DND-41 (cell line): ENCODE measurements at regions not wholly inside any gene's neighbourhood (a gene's known extent, or its start where the extent isn't known, plus 50 kb on each side); places are given as distances from the start of the nearest gene placed in this dataset.

Source experiments
- ATAC-seq: fragments of 200-7000 bp; cut with Tn5 transposase; 3 replicates; pipeline ENCODE4 v1.9.1; 2021; ENCODE audit warnings: low read depth; ENCODE audit not compliant: insufficient read depth
- DNase-seq: peaks from one replicate; pipeline ENCODE4 v3.0.0-alpha.2; 2020
- H2AFZ ChIP-seq: 2 replicates; pipeline ENCODE4 v1.6.0; 2012; ENCODE audit warnings: low read depth, low read length
- H3K27ac ChIP-seq: 2 replicates; pipeline ENCODE4 v1.5.1; 2012; ENCODE audit warnings: low read length, inconsistent platforms
- H3K27me3 ChIP-seq: fragments of 200-600 bp; sonication (generic); 2 replicates; pipeline ENCODE4 v1.6.0; 2012; ENCODE audit warnings: low read length, mild to moderate bottlenecking, inconsistent platforms; ENCODE audit not compliant: insufficient read depth, poor library complexity
- H3K36me3 ChIP-seq: 2 replicates; pipeline ENCODE4 v1.5.1; 2012; ENCODE audit warnings: low read length, inconsistent platforms; ENCODE audit not compliant: insufficient read depth
- H3K4me1 ChIP-seq: 2 replicates; pipeline ENCODE4 v1.5.1; 2012; ENCODE audit warnings: mild to moderate bottlenecking, low read length; ENCODE audit not compliant: insufficient read depth
- H3K4me2 ChIP-seq: 2 replicates; pipeline ENCODE4 v1.6.0; 2012; ENCODE audit warnings: mild to moderate bottlenecking, moderate library complexity, low read length, inconsistent platforms; ENCODE audit not compliant: insufficient read depth
- H3K4me3 ChIP-seq, 2 experiments: fragments of 200-600 bp in 1 of 2; shearing (Covaris generic) in 1 of 2; 2 replicates each; pipeline ENCODE4 v1.5.1; 2012 to 2016; ENCODE audit warnings: inconsistent platforms in 2 of 2, low read length in 2 of 2, mild to moderate bottlenecking in 2 of 2, low read depth in 1 of 2, moderate library complexity in 1 of 2
- H3K79me2 ChIP-seq: 2 replicates; pipeline ENCODE4 v1.6.0; 2012; ENCODE audit warnings: low read length, inconsistent platforms; ENCODE audit not compliant: insufficient read depth
- H3K9ac ChIP-seq: 2 replicates; pipeline ENCODE4 v1.6.0; 2012; ENCODE audit warnings: low read depth, mild to moderate bottlenecking, inconsistent platforms, low read length, moderate library complexity
- H3K9me3 ChIP-seq: 2 replicates; pipeline ENCODE4 v1.5.1; 2012; ENCODE audit warnings: low read length, moderate library complexity, mild to moderate bottlenecking, inconsistent platforms; ENCODE audit not compliant: insufficient read depth, severe bottlenecking
- H4K20me1 ChIP-seq: 2 replicates; pipeline ENCODE4 v1.6.0; 2012; ENCODE audit warnings: low read length; ENCODE audit not compliant: insufficient read depth
- EZH2 ChIP-seq: IDR thresholded peaks from 3 replicates; pipeline ENCODE4 v1.6.1; 2012; ENCODE audit warnings: borderline replicate concordance, low read depth, mild to moderate bottlenecking, moderate library complexity, low read length, inconsistent platforms; ENCODE audit not compliant: severe bottlenecking
- TF ChIP-seq, protein P1 (sequence below): IDR thresholded peaks from 2 replicates; pipeline ENCODE4 v1.5.1; 2012; ENCODE audit warnings: borderline replicate concordance, low read length, moderate library complexity, mild to moderate bottlenecking; ENCODE audit not compliant: poor library complexity, severe bottlenecking; ENCODE audit errors: extremely low read depth

GRCh38 chrX:150158554-150159332 lies 204.4 kb upstream of the MAMLD1 start:
- Histone ChIP-seq H3K9me3 (no peaks in the 10 kb centered on the region), H2AFZ (no peak overlapping the region), H3K4me1 (no peaks in the 10 kb centered on the region), H3K36me3 (no peaks in the 10 kb centered on the region), H3K27me3 (no peaks in the 10 kb centered on the region), H3K27ac (no peak overlapping the region), H3K4me2 (no peak overlapping the region), H3K79me2 (no peaks in the 10 kb centered on the region), H4K20me1 (no peaks in the 10 kb centered on the region), H3K9ac (no peak overlapping the region), H3K4me3 (no peak overlapping the region)
- no peak for TF ChIP-seq EZH2
- TF ChIP-seq, protein P1, sequence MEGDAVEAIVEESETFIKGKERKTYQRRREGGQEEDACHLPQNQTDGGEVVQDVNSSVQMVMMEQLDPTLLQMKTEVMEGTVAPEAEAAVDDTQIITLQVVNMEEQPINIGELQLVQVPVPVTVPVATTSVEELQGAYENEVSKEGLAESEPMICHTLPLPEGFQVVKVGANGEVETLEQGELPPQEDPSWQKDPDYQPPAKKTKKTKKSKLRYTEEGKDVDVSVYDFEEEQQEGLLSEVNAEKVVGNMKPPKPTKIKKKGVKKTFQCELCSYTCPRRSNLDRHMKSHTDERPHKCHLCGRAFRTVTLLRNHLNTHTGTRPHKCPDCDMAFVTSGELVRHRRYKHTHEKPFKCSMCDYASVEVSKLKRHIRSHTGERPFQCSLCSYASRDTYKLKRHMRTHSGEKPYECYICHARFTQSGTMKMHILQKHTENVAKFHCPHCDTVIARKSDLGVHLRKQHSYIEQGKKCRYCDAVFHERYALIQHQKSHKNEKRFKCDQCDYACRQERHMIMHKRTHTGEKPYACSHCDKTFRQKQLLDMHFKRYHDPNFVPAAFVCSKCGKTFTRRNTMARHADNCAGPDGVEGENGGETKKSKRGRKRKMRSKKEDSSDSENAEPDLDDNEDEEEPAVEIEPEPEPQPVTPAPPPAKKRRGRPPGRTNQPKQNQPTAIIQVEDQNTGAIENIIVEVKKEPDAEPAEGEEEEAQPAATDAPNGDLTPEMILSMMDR: no peak
- DNase-seq: no peak
- ATAC-seq: no peak

- Histone ChIP-seq H3K79me2 (no peaks in the 10 kb centered on the region), H3K4me2 (no peak overlapping the region), H3K4me3 (no peak overlapping the region), H3K36me3 (no peaks in the 10 kb centered on the region), H4K20me1 (no peaks in the 10 kb centered on the region), H3K27me3 (no peaks in the 10 kb centered on the region), H2AFZ (no peak overlapping the region), H3K27ac (no peak overlapping the region), H3K4me1 (no peaks in the 10 kb centered on the region), H3K9me3 (no peaks in the 10 kb centered on the region), H3K9ac (no peak overlapping the region)
- ATAC-seq: no peak
- TF ChIP-seq, protein P1: no peak
- no peak for TF ChIP-seq EZH2
- DNase-seq: no peak
These were observed 203.6 kb upstream of the MAMLD1 start for GRCh38 chrX:150159537-150159936.

DNA sequence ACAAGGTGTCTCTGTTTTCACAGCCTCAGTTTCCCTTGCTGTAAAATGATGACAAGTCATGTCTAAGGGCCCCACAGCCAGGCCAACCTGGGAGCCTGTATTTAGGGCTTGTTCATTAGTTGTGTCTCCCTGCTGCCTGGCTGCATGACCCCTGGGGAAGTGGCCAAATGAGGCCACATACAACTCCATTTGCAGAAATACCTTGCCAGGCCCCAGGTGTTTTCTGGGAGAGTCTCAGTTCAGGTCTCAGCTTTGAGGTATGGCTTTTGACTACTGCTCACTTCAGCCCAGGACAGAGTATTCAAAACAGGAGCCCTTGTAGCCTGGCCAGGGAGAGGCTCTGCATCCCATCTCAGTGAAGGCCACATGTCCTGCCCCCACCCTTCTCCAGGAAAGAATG lies 202.5 kb upstream of the MAMLD1 start:
- DNase-seq: no peak
- Histone ChIP-seq H3K4me1 (no peaks in the 10 kb centered on the region), H3K79me2 (no peaks in the 10 kb centered on the region), H3K9me3 (no peaks in the 10 kb centered on the region), H3K36me3 (no peaks in the 10 kb centered on the region), H4K20me1 (no peaks in the 10 kb centered on the region), H3K27me3 (no peaks in the 10 kb centered on the region), H3K4me2 (no peak overlapping the region), H3K9ac (no peak overlapping the region), H3K27ac (no peak overlapping the region), H3K4me3 (no peak overlapping the region), H2AFZ (no peak overlapping the region)
- no peak for ATAC-seq
- TF ChIP-seq, protein P1: no peak
- TF ChIP-seq EZH2: no peak
